Adrenal gland (tissue), 9 donors: ENCODE measurements at regions not wholly inside any gene's neighbourhood (a gene's known extent, or its start where the extent isn't known, plus 50 kb on each side); places are given as distances from the start of the nearest gene placed in this dataset.

ENCODE experiments used
- DNase-seq, 7 donors: peaks; one replicate each; pipeline ENCODE4 v3.0.0-alpha.2; 2019 to 2020
- H3K27ac ChIP-seq, 5 donors: fragments of 200-600 bp; sonication (generic) in 4 of 5; 1 replicate in 3 of 5; 2 replicates in 2 of 5; pipeline versions ENCODE4 v1.5.1 to v1.8.0; 2016 to 2020; ENCODE audit warnings: mild to moderate bottlenecking in 1 of 5
- H3K27me3 ChIP-seq: fragments of 200-600 bp; 2 replicates; pipeline ENCODE4 v1.8.0; 2021
- H3K36me3 ChIP-seq, 2 donors: fragments of 200-600 bp; replicated peaks in 1 of 2; 1 replicate in 1 of 2; 2 replicates in 1 of 2; pipeline versions ENCODE4 v1.5.1 to v1.8.0; 2018 to 2022
- H3K4me1 ChIP-seq, 2 donors: fragments of 200-600 bp; replicated peaks in 1 of 2; 1 replicate in 1 of 2; 2 replicates in 1 of 2; pipeline versions ENCODE4 v1.5.1 to v1.8.0; 2018 to 2021
- H3K4me3 ChIP-seq, 4 donors: fragments of 200-600 bp; sonication (generic) in 3 of 4; one replicate each; pipeline ENCODE4 v1.5.1; 2016 to 2018
- H3K9me3 ChIP-seq, 3 donors: fragments of 200-600 bp; sonication (generic) in 1 of 3; replicated peaks in 1 of 3; 1 replicate in 2 of 3; 2 replicates in 1 of 3; pipeline versions ENCODE4 v1.5.1 to v1.8.0; 2016 to 2021
- POLR2A ChIP-seq, 2 donors: fragments of 450-650 bp; IDR thresholded peaks; one replicate each; pipeline ENCODE4 v1.6.1; 2017; ENCODE audit warnings: antibody characterized with exemption in 2 of 2, mild to moderate bottlenecking in 2 of 2, moderate library complexity in 1 of 2
- WGBS, 4 donors: extraction: QIAGEN DNeasy Blood & Tissue Kit in 2 of 4; methylation state at CpG; one replicate each; pipeline versions ENCODE4 v1.1.5 to v1.1.7; 2013 to 2017; 5-methylcytosine and 5-hydroxymethylcytosine counted together
- intact Hi-C, 2 donors: fragments of 100-400 bp; cut with DNase I; formaldehyde crosslinking; loops; one replicate each; pipeline versions ENCODE4 v1.14.1 to v1.15.0; 2022 to 2023
- TF ChIP-seq, protein P1 (sequence below), 6 experiments: fragments of 450-650 bp in 4 of 6; fragments of 200-600 bp in 2 of 6; sonication (generic) in 1 of 6; IDR thresholded peaks; 1 replicate in 5 of 6; 2 replicates in 1 of 6; pipeline versions ENCODE4 v1.5.1 to v1.8.0; 2016 to 2021; ENCODE audit warnings: antibody characterized with exemption in 6 of 6, mild to moderate bottlenecking in 2 of 6, moderate library complexity in 1 of 6
- donor health status: healthy with polysubstance abuse.
- donor health status: Bipolar disorder and iron deficiency.
- donor health status: DM: yes; HTN: yes; CAD: no.
- donor health status: DM: no; HTN: no; CAD: no.
- donor health status: DM: no; HTN: no; CAD: no.

DNA sequence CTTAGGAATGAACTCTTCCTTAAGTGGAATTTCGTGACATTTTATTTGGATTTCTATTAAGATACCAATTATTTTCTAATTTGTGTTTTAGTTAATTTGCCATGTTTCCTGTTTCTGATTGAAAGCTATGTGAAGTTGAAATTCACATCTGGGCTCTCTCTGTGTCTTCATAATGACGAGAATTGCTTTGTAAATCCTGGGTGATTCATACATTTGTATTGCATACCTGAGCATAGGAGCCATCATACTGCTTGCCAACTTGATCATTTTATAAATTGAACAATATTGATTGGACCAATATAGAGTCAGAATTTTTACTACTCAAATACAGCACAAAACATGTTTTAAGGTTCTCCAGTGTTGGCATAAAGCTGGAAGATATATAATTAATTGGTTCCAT lies 817.9 kb downstream of the BRINP3 start:
- intact Hi-C loops: no loop called here
- DNase-seq: no peak
- no peaks in the 10 kb centered on the region for H3K9me3 ChIP-seq
- no peaks in the 10 kb centered on the region for H3K36me3 ChIP-seq
- no peak overlapping the region for H3K4me3 ChIP-seq
- TF ChIP-seq, protein P1, sequence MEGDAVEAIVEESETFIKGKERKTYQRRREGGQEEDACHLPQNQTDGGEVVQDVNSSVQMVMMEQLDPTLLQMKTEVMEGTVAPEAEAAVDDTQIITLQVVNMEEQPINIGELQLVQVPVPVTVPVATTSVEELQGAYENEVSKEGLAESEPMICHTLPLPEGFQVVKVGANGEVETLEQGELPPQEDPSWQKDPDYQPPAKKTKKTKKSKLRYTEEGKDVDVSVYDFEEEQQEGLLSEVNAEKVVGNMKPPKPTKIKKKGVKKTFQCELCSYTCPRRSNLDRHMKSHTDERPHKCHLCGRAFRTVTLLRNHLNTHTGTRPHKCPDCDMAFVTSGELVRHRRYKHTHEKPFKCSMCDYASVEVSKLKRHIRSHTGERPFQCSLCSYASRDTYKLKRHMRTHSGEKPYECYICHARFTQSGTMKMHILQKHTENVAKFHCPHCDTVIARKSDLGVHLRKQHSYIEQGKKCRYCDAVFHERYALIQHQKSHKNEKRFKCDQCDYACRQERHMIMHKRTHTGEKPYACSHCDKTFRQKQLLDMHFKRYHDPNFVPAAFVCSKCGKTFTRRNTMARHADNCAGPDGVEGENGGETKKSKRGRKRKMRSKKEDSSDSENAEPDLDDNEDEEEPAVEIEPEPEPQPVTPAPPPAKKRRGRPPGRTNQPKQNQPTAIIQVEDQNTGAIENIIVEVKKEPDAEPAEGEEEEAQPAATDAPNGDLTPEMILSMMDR (IDR thresholded peaks at IDR 0.05): no peak
- no peak for TF ChIP-seq POLR2A (IDR thresholded peaks at IDR 0.05)
- WGBS, 4 donors: 60 to 66% (median 62%) methylated on average over 2 of the region's 2 CpGs
- H3K4me1 ChIP-seq: no peaks in the 10 kb centered on the region
- no peaks in the 10 kb centered on the region for H3K27me3 ChIP-seq
- H3K27ac ChIP-seq: no peak overlapping the region

DNA sequence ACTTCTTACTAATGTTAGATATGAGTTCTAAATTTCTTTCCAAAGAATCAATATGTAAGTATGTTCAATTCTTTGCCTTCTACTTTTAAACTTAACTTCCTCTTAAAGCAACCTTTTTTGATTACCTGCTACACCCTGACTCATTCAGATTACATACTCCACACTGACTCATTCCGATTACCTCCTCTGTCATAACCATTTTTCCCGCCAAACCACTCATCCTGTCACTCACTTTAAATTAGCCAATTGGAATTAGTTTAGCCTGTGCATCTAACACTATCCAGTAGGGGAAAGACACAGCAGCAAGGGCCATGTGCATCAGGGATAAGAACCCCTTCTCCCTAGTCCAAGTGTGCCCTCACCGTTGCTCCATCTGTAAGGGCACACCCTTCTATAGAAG lies 815.5 kb downstream of the BRINP3 start:
- no peak overlapping the region for H3K27ac ChIP-seq
- WGBS, 4 donors: 80 to 90% (median 83%) methylated on average over 3 of the region's 3 CpGs
- H3K27me3 ChIP-seq: no peaks in the 10 kb centered on the region
- no peaks in the 10 kb centered on the region for H3K9me3 ChIP-seq
- intact Hi-C loops: no loop called here
- DNase-seq: no peak
- H3K36me3 ChIP-seq: no peaks in the 10 kb centered on the region
- no peak overlapping the region for H3K4me3 ChIP-seq
- no peaks in the 10 kb centered on the region for H3K4me1 ChIP-seq
- TF ChIP-seq, protein P1 (IDR thresholded peaks at IDR 0.05): no peak
- no peak for TF ChIP-seq POLR2A (IDR thresholded peaks at IDR 0.05)

DNA sequence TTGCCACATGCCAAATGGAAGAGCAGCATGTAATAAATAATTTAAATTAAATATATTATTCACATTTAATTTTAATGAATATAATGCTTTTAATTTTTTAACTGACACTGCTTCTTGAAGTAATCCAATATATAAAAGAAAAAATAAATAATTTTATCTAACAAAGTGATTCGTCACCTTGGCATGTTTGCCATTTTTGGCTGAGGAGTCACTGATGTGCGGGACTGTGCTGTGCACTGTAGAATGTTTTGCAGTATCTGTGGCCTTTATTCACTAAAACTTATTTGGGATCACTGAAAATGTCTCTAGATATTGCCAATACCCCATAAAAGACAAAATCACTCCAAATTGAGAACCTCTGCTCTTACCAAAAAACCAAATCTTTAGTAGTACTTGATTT lies 807.8 kb downstream of the BRINP3 start:
- no peak overlapping the region for H3K27ac ChIP-seq
- no peak for TF ChIP-seq POLR2A (IDR thresholded peaks at IDR 0.05)
- TF ChIP-seq, protein P1 (IDR thresholded peaks at IDR 0.05): no peak
- H3K4me3 ChIP-seq: no peak overlapping the region
- no peaks in the 10 kb centered on the region for H3K4me1 ChIP-seq
- 75 to 85% (median 78%) methylated on average over 2 of the region's 2 CpGs for WGBS, 4 donors
- no peaks in the 10 kb centered on the region for H3K9me3 ChIP-seq
- DNase-seq: no peak
- no peaks in the 10 kb centered on the region for H3K36me3 ChIP-seq
- no peaks in the 10 kb centered on the region for H3K27me3 ChIP-seq
- intact Hi-C loops: no loop called here

DNA sequence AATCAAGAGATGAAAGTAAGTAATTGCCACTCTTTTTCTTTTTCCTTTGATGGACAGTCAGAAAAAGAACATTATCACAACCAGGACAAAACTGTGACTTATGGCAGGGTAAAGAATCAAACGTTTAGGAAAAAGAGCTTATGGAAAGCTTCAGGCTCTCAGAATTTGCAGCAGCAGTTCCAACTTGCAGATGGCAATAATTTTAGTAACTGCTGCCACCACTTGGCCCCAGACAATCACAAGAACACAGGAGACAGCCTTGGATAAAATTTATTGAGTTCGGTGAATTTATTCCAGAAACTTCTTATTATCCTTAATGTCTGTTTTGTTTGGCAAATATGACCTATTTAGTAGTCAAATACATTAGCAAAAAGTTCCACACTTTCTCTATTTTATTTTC lies 804.4 kb downstream of the BRINP3 start:
- TF ChIP-seq POLR2A (IDR thresholded peaks at IDR 0.05): no peak
- TF ChIP-seq, protein P1 (IDR thresholded peaks at IDR 0.05): no peak
- intact Hi-C loops: no loop called here
- DNase-seq: no peak

More for the DNA sequence above, 804.4 kb downstream of the BRINP3 start:
- WGBS, 4 donors: 20 to 35% (median 27%) methylated on average over 2 of the region's 2 CpGs
- H3K27ac ChIP-seq: no peak overlapping the region
- H3K27me3 ChIP-seq: no peaks in the 10 kb centered on the region
- H3K36me3 ChIP-seq: no peaks in the 10 kb centered on the region
- no peaks in the 10 kb centered on the region for H3K4me1 ChIP-seq
- no peaks in the 10 kb centered on the region for H3K9me3 ChIP-seq
- H3K4me3 ChIP-seq: no peak overlapping the region
